Panc1 (cell line): ENCODE measurements at regions not wholly inside any gene's neighbourhood (a gene's known extent, or its start where the extent isn't known, plus 50 kb on each side); places are given as distances from the start of the nearest gene placed in this dataset.

Experiments
- ATAC-seq: fragments of 200-7000 bp; cut with Tn5 transposase; 2 replicates; pipeline ENCODE4 v1.9.1; 2020; ENCODE audit warnings: mild to moderate bottlenecking, moderate library complexity
- BruUV-seq: library from RNA; stranded (reverse); fragments of 400-500 nt; replicated peaks from 2 replicates; lab custom pipeline; 2021; lab: Mats Ljungman, UMichigan
- CTCF ChIA-PET: fragments of 300-600 bp; sonication (Branson Sonifier 250); formaldehyde crosslinking; loops from one replicate; lab custom pipeline; 2022; ENCODE audit warnings: antibody characterized with exemption; lab: Charles Lee
- POLR2A ChIA-PET: fragments of 300-600 bp; sonication (Branson Sonifier 250); formaldehyde crosslinking; loops from one replicate; lab custom pipeline; 2022; ENCODE audit warnings: antibody characterized with exemption; lab: Charles Lee
- DNase-seq: peaks from one replicate; pipeline ENCODE4 v3.0.0-alpha.2; 2010; ENCODE audit warnings: low read depth, low spot score
- H3K27ac ChIP-seq: 2 replicates; pipeline ENCODE4 v1.5.1; 2011; ENCODE audit warnings: mild to moderate bottlenecking, low read length, inconsistent platforms
- H3K27me3 ChIP-seq: fragments of 200-500 bp; sonication (Bioruptor generic); 2 replicates; pipeline ENCODE4 v1.6.0; 2014; ENCODE audit warnings: low read length, inconsistent platforms; ENCODE audit not compliant: control insufficient read depth, insufficient read depth
- H3K36me3 ChIP-seq: fragments of 200-500 bp; sonication (Bioruptor generic); 2 replicates; pipeline ENCODE4 v1.5.1; 2014; ENCODE audit warnings: inconsistent platforms, mild to moderate bottlenecking, low read length, moderate library complexity; ENCODE audit not compliant: control insufficient read depth, insufficient read depth
- H3K4me1 ChIP-seq: 2 replicates; pipeline ENCODE4 v1.5.1; 2011; ENCODE audit warnings: inconsistent platforms, mild to moderate bottlenecking, low read length, moderate library complexity; ENCODE audit not compliant: control insufficient read depth, insufficient read depth
- H3K4me3 ChIP-seq, 2 experiments: 2 replicates each; pipeline ENCODE4 v1.5.1; 2011 to 2012; ENCODE audit warnings: low read depth in 2 of 2, low read length in 2 of 2, mild to moderate bottlenecking in 2 of 2, inconsistent platforms in 1 of 2, moderate library complexity in 1 of 2
- H3K9me3 ChIP-seq: fragments of 200-500 bp; sonication (Bioruptor generic); 2 replicates; pipeline ENCODE4 v1.5.1; 2014; ENCODE audit warnings: low read depth, mild to moderate bottlenecking, inconsistent platforms, low read length, moderate library complexity; ENCODE audit not compliant: control insufficient read depth, insufficient read depth
- POLR2AphosphoS5 ChIP-seq: IDR thresholded peaks from 2 replicates; pipeline ENCODE4 v1.6.1; 2012; ENCODE audit warnings: mild to moderate bottlenecking, low read depth, low read length, moderate library complexity
- SIN3A ChIP-seq: IDR thresholded peaks from 2 replicates; pipeline ENCODE4 v1.6.1; 2012; ENCODE audit warnings: low read depth, mild to moderate bottlenecking, low read length, moderate library complexity, borderline replicate concordance; ENCODE audit not compliant: insufficient read depth
- TCF7L2 ChIP-seq: IDR thresholded peaks from 2 replicates; pipeline ENCODE4 v1.6.1; 2011; ENCODE audit warnings: mild to moderate bottlenecking, low read depth, low read length, inconsistent platforms
- in situ Hi-C: cut with HindIII; loops from 2 replicates; pipeline ENCODE4 v1.10.0; 2016; ENCODE audit warnings: low sequenced_read_pairs, low pct_unique_long_range_greater_than_20kb
- intact Hi-C: fragments of 100-400 bp; cut with micrococcal nuclease; formaldehyde crosslinking; loops from one replicate; pipeline ENCODE4 v1.10.0; 2022; ENCODE audit not compliant: unreplicated experiment
- TF ChIP-seq, protein P1 (sequence below): fragments of 450-650 bp; IDR thresholded peaks from 2 replicates; pipeline ENCODE4 v1.5.1; 2017; ENCODE audit warnings: mild to moderate bottlenecking
- TF ChIP-seq, protein P2 (sequence below), 2 experiments: IDR thresholded peaks; 2 replicates each; pipeline ENCODE4 v1.6.1; 2011 to 2012; ENCODE audit warnings: low read depth in 2 of 2, control low read depth in 1 of 2, low read length in 1 of 2, mild to moderate bottlenecking in 1 of 2, moderate library complexity in 1 of 2; ENCODE audit not compliant: insufficient read depth in 1 of 2

DNA sequence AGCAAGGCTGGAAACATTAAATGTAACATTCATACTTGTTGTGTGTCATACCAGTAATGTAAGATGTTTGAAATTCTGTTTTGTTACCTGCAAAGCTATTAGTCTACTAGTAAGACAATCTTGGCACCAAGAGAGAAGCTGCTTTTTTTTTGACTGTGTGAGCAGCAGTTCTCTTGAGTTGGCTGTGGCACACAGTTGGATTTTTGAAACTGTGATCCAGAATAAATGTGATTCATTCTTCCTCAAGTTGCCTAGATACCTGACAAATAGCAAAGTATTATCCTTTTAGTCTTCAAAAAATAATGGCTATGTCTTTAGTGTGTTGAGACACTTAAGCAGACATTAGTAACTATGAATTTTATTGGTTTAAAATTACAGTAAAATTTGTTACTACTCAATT, 57.2 kb upstream of the HAPLN1 start:
- no peaks in the 10 kb centered on the region for H3K9me3 ChIP-seq
- TF ChIP-seq, protein P1, sequence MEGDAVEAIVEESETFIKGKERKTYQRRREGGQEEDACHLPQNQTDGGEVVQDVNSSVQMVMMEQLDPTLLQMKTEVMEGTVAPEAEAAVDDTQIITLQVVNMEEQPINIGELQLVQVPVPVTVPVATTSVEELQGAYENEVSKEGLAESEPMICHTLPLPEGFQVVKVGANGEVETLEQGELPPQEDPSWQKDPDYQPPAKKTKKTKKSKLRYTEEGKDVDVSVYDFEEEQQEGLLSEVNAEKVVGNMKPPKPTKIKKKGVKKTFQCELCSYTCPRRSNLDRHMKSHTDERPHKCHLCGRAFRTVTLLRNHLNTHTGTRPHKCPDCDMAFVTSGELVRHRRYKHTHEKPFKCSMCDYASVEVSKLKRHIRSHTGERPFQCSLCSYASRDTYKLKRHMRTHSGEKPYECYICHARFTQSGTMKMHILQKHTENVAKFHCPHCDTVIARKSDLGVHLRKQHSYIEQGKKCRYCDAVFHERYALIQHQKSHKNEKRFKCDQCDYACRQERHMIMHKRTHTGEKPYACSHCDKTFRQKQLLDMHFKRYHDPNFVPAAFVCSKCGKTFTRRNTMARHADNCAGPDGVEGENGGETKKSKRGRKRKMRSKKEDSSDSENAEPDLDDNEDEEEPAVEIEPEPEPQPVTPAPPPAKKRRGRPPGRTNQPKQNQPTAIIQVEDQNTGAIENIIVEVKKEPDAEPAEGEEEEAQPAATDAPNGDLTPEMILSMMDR: no peak
- TF ChIP-seq SIN3A (no peak), POLR2AphosphoS5 (no peak), TCF7L2 (no peak)
- TF ChIP-seq, protein P2, sequence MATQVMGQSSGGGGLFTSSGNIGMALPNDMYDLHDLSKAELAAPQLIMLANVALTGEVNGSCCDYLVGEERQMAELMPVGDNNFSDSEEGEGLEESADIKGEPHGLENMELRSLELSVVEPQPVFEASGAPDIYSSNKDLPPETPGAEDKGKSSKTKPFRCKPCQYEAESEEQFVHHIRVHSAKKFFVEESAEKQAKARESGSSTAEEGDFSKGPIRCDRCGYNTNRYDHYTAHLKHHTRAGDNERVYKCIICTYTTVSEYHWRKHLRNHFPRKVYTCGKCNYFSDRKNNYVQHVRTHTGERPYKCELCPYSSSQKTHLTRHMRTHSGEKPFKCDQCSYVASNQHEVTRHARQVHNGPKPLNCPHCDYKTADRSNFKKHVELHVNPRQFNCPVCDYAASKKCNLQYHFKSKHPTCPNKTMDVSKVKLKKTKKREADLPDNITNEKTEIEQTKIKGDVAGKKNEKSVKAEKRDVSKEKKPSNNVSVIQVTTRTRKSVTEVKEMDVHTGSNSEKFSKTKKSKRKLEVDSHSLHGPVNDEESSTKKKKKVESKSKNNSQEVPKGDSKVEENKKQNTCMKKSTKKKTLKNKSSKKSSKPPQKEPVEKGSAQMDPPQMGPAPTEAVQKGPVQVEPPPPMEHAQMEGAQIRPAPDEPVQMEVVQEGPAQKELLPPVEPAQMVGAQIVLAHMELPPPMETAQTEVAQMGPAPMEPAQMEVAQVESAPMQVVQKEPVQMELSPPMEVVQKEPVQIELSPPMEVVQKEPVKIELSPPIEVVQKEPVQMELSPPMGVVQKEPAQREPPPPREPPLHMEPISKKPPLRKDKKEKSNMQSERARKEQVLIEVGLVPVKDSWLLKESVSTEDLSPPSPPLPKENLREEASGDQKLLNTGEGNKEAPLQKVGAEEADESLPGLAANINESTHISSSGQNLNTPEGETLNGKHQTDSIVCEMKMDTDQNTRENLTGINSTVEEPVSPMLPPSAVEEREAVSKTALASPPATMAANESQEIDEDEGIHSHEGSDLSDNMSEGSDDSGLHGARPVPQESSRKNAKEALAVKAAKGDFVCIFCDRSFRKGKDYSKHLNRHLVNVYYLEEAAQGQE (IDR thresholded peaks at IDR 0.05; ENCODE audit: insufficient read depth in 1 of 2, low read depth in 2 of 2, low read length in 1 of 2): no peak
- H3K36me3 ChIP-seq: no peaks in the 10 kb centered on the region
- no peak for DNase-seq
- H3K4me3 ChIP-seq: no peak overlapping the region
- intact Hi-C loops: no loop called here
- H3K27ac ChIP-seq: no peak overlapping the region
- ChIA-PET CTCF (no interaction called here), POLR2A (no interaction called here)
- no peak for ATAC-seq
- no peaks in the 10 kb centered on the region for H3K4me1 ChIP-seq
- BruUV-seq: no TSS peak
- in situ Hi-C loops: no loop called here
- no peaks in the 10 kb centered on the region for H3K27me3 ChIP-seq

DNA sequence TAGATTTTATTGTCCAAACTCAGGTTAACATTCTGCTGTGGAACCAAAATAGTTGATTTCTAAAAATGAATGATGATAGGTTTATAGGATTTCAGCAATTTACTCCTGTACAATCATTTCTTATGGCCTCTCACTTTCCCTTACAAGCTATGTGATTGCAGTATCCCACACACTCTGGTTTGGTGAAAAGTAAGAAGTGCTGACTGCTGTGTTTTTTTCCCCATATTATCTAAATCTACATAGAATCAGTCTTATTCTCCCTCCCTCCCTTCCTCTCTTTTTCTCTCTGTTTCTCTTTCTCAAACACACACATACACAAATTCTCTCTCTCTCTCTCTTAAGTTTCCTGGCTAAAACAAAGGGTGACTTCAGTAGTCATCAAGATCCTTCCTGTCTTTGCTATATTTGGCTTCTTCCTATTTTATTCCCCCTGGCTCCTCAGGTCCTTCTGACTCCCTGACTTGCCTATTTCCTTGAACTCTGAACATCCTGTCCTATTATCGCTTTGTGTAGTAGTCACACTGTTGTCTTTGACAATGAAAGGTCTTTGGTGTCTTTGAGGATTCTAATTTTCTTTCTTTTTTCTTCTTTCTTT, 55.9 kb upstream of the HAPLN1 start:
- ChIA-PET CTCF (no interaction called here), POLR2A (no interaction called here)
- no peaks in the 10 kb centered on the region for H3K27me3 ChIP-seq
- no peaks in the 10 kb centered on the region for H3K4me1 ChIP-seq
- BruUV-seq: no TSS peak
- in situ Hi-C loops (no loop called here), intact Hi-C loops (no loop called here)
- H3K4me3 ChIP-seq: no peak overlapping the region
- no peak for ATAC-seq
- TF ChIP-seq POLR2AphosphoS5: no peak
- no peak for TF ChIP-seq SIN3A
- TF ChIP-seq TCF7L2: no peak
- TF ChIP-seq, protein P2 (IDR thresholded peaks at IDR 0.05; ENCODE audit: insufficient read depth in 1 of 2, low read depth in 2 of 2, low read length in 1 of 2): no peak
- TF ChIP-seq, protein P1: no peak
- no peak for DNase-seq
- H3K36me3 ChIP-seq: no peaks in the 10 kb centered on the region
- H3K9me3 ChIP-seq: no peaks in the 10 kb centered on the region; the same call in 1 of the 2 replicates
- no peak overlapping the region for H3K27ac ChIP-seq
